ENCODE measurements at regions not wholly inside any gene's neighbourhood (a gene's known extent, or its start where the extent isn't known, plus 50 kb on each side); places are given as distances from the start of the nearest gene placed in this dataset.

- Mint-ChIP-seq H3K36me3 (no peaks in the 10 kb centered on the region), H3K4me3 (no peak overlapping the region), H3K27ac (no peak overlapping the region), H3K4me1 (no peaks in the 10 kb centered on the region), H3K9me3 (peaks cover 1 to 14% (median 8%) of the 10 kb centered on the region in 7 donors), H3K27me3 (no peaks in the 10 kb centered on the region)
- DNase-seq (no peak), ATAC-seq (ENCODE audit: low read depth in 2 of 2) (no peak)
- no peaks in the 10 kb centered on the region for H3K36me3 ChIP-seq (ENCODE audit: control insufficient read depth, insufficient read depth, low read length)
- no peak overlapping the region for H3K27ac ChIP-seq (ENCODE audit: insufficient read depth, low read length, poor library complexity, severe bottlenecking)
- H3K4me1 ChIP-seq (ENCODE audit: control insufficient read depth, insufficient read depth, low read length, poor library complexity, severe bottlenecking): no peaks in the 10 kb centered on the region
- H3K9me3 ChIP-seq (ENCODE audit: control insufficient read depth in 2 of 2, low read length in 2 of 2): no peaks in the 10 kb centered on the region
- no peak overlapping the region for H3K4me3 ChIP-seq (ENCODE audit: low read depth, low read length)
- H3K27me3 ChIP-seq (ENCODE audit: control insufficient read depth, insufficient read depth, low read length): no peaks in the 10 kb centered on the region
Measured at GRCh38 chr7:42359946-42360345, 122.9 kb upstream of the GLI3 start.

- H3K36me3 ChIP-seq (ENCODE audit: control insufficient read depth, insufficient read depth, low read length): no peaks in the 10 kb centered on the region
- DNase-seq: no peak
- no peak overlapping the region for H3K27ac ChIP-seq (ENCODE audit: insufficient read depth, low read length, poor library complexity, severe bottlenecking)
- H3K4me3 Mint-ChIP-seq: no peak overlapping the region
- ATAC-seq (ENCODE audit: low read depth in 2 of 2): no peak
- no peaks in the 10 kb centered on the region for H3K4me1 ChIP-seq (ENCODE audit: control insufficient read depth, insufficient read depth, low read length, poor library complexity, severe bottlenecking)
- no peaks in the 10 kb centered on the region for H3K27me3 ChIP-seq (ENCODE audit: control insufficient read depth, insufficient read depth, low read length)
- H3K4me3 ChIP-seq (ENCODE audit: low read depth, low read length): no peak overlapping the region
- no peaks in the 10 kb centered on the region for H3K4me1 Mint-ChIP-seq
- H3K36me3 Mint-ChIP-seq: no peaks in the 10 kb centered on the region
- H3K9me3 Mint-ChIP-seq: peaks cover 0 to 6% (median 2%) of the 10 kb centered on the region in 7 donors
- no peaks in the 10 kb centered on the region for H3K27me3 Mint-ChIP-seq
- no peaks in the 10 kb centered on the region for H3K9me3 ChIP-seq (ENCODE audit: control insufficient read depth in 2 of 2, low read length in 2 of 2)
- no peak overlapping the region for H3K27ac Mint-ChIP-seq
Measured at GRCh38 chr7:42351316-42351935, 114.4 kb upstream of the GLI3 start.

GRCh38 chr7:42350801-42351200, 113.8 kb upstream of the GLI3 start:
- no peaks in the 10 kb centered on the region for H3K36me3 Mint-ChIP-seq
- H3K27me3 Mint-ChIP-seq: no peaks in the 10 kb centered on the region
- no peak overlapping the region for H3K27ac Mint-ChIP-seq
- no peak overlapping the region for H3K4me3 Mint-ChIP-seq
- ATAC-seq (ENCODE audit: low read depth in 2 of 2) (no peak), DNase-seq (no peak)
- Histone ChIP-seq H3K27me3 (ENCODE audit: control insufficient read depth, insufficient read depth, low read length) (no peaks in the 10 kb centered on the region), H3K4me1 (ENCODE audit: control insufficient read depth, insufficient read depth, low read length, poor library complexity, severe bottlenecking) (no peaks in the 10 kb centered on the region), H3K27ac (ENCODE audit: insufficient read depth, low read length, poor library complexity, severe bottlenecking) (no peak overlapping the region), H3K4me3 (ENCODE audit: low read depth, low read length) (no peak overlapping the region), H3K36me3 (ENCODE audit: control insufficient read depth, insufficient read depth, low read length) (no peaks in the 10 kb centered on the region), H3K9me3 (ENCODE audit: control insufficient read depth in 2 of 2, low read length in 2 of 2) (no peaks in the 10 kb centered on the region)
- no peaks in the 10 kb centered on the region for H3K4me1 Mint-ChIP-seq
- H3K9me3 Mint-ChIP-seq: peaks cover 0 to 6% (median 2%) of the 10 kb centered on the region in 7 donors

GRCh38 chr7:42348631-42349030, 111.6 kb upstream of the GLI3 start:
- H3K4me3 ChIP-seq (ENCODE audit: low read depth, low read length): no peak overlapping the region
- DNase-seq (no peak), ATAC-seq (ENCODE audit: low read depth in 2 of 2) (no peak)
- Mint-ChIP-seq H3K36me3 (no peaks in the 10 kb centered on the region), H3K9me3 (peaks cover 0 to 6% (median 1%) of the 10 kb centered on the region in 7 donors), H3K27me3 (no peaks in the 10 kb centered on the region), H3K4me1 (no peaks in the 10 kb centered on the region), H3K27ac (no peak overlapping the region), H3K4me3 (no peak overlapping the region)
- no peaks in the 10 kb centered on the region for H3K4me1 ChIP-seq (ENCODE audit: control insufficient read depth, insufficient read depth, low read length, poor library complexity, severe bottlenecking)
- no peaks in the 10 kb centered on the region for H3K36me3 ChIP-seq (ENCODE audit: control insufficient read depth, insufficient read depth, low read length)
- no peaks in the 10 kb centered on the region for H3K27me3 ChIP-seq (ENCODE audit: control insufficient read depth, insufficient read depth, low read length)
- H3K9me3 ChIP-seq (ENCODE audit: control insufficient read depth in 2 of 2, low read length in 2 of 2): no peaks in the 10 kb centered on the region
- no peak overlapping the region for H3K27ac ChIP-seq (ENCODE audit: insufficient read depth, low read length, poor library complexity, severe bottlenecking)

GRCh38 chr7:42348071-42348470, 111.1 kb upstream of the GLI3 start:
- no peak for DNase-seq
- Histone ChIP-seq H3K36me3 (ENCODE audit: control insufficient read depth, insufficient read depth, low read length) (no peaks in the 10 kb centered on the region), H3K9me3 (ENCODE audit: control insufficient read depth in 2 of 2, low read length in 2 of 2) (no peaks in the 10 kb centered on the region), H3K27me3 (ENCODE audit: control insufficient read depth, insufficient read depth, low read length) (no peaks in the 10 kb centered on the region), H3K4me1 (ENCODE audit: control insufficient read depth, insufficient read depth, low read length, poor library complexity, severe bottlenecking) (no peaks in the 10 kb centered on the region), H3K4me3 (ENCODE audit: low read depth, low read length) (no peak overlapping the region), H3K27ac (ENCODE audit: insufficient read depth, low read length, poor library complexity, severe bottlenecking) (no peak overlapping the region)
- peaks cover 0 to 6% (median 1%) of the 10 kb centered on the region in 7 donors for H3K9me3 Mint-ChIP-seq
- no peaks in the 10 kb centered on the region for H3K27me3 Mint-ChIP-seq
- no peak overlapping the region for H3K4me3 Mint-ChIP-seq
- ATAC-seq (ENCODE audit: low read depth in 2 of 2): no peak
- H3K4me1 Mint-ChIP-seq: no peaks in the 10 kb centered on the region
- H3K36me3 Mint-ChIP-seq: no peaks in the 10 kb centered on the region
- H3K27ac Mint-ChIP-seq: no peak overlapping the region

- no peaks in the 10 kb centered on the region for H3K36me3 Mint-ChIP-seq
- no peak overlapping the region for H3K4me3 ChIP-seq (ENCODE audit: low read depth, low read length)
- no peaks in the 10 kb centered on the region for H3K4me1 Mint-ChIP-seq
- H3K36me3 ChIP-seq (ENCODE audit: control insufficient read depth, insufficient read depth, low read length): no peaks in the 10 kb centered on the region
- no peak overlapping the region for H3K4me3 Mint-ChIP-seq
- peaks cover 0 to 6% (median 1%) of the 10 kb centered on the region in 7 donors for H3K9me3 Mint-ChIP-seq
- H3K27ac Mint-ChIP-seq: no peak overlapping the region
- DNase-seq: no peak
- no peaks in the 10 kb centered on the region for H3K9me3 ChIP-seq (ENCODE audit: control insufficient read depth in 2 of 2, low read length in 2 of 2)
- H3K27me3 ChIP-seq (ENCODE audit: control insufficient read depth, insufficient read depth, low read length): no peaks in the 10 kb centered on the region
- ATAC-seq (ENCODE audit: low read depth in 2 of 2): no peak
- H3K27ac ChIP-seq (ENCODE audit: insufficient read depth, low read length, poor library complexity, severe bottlenecking): no peak overlapping the region
- H3K4me1 ChIP-seq (ENCODE audit: control insufficient read depth, insufficient read depth, low read length, poor library complexity, severe bottlenecking): no peaks in the 10 kb centered on the region
- no peaks in the 10 kb centered on the region for H3K27me3 Mint-ChIP-seq
Measured at GRCh38 chr7:42347616-42348015, 110.6 kb upstream of the GLI3 start.

GRCh38 chr7:42345478-42346299, 108.7 kb upstream of the GLI3 start:
- Mint-ChIP-seq H3K4me3 (no peak overlapping the region), H3K4me1 (no peaks in the 10 kb centered on the region), H3K27me3 (no peaks in the 10 kb centered on the region), H3K36me3 (no peaks in the 10 kb centered on the region), H3K9me3 (peaks cover 0 to 2% (median 1%) of the 10 kb centered on the region in 7 donors), H3K27ac (no peak overlapping the region)
- ATAC-seq (ENCODE audit: low read depth in 2 of 2) (no peak), DNase-seq (no peak)
- H3K27me3 ChIP-seq (ENCODE audit: control insufficient read depth, insufficient read depth, low read length): no peaks in the 10 kb centered on the region
- no peaks in the 10 kb centered on the region for H3K36me3 ChIP-seq (ENCODE audit: control insufficient read depth, insufficient read depth, low read length)
- H3K4me1 ChIP-seq (ENCODE audit: control insufficient read depth, insufficient read depth, low read length, poor library complexity, severe bottlenecking): no peaks in the 10 kb centered on the region
- H3K4me3 ChIP-seq (ENCODE audit: low read depth, low read length): no peak overlapping the region
- no peaks in the 10 kb centered on the region for H3K9me3 ChIP-seq (ENCODE audit: control insufficient read depth in 2 of 2, low read length in 2 of 2)
- H3K27ac ChIP-seq (ENCODE audit: insufficient read depth, low read length, poor library complexity, severe bottlenecking): no peak overlapping the region

Data from CD4-positive, CD25-positive, alpha-beta regulatory T cell (primary cell).